Midbrain (tissue), 1 donor: ENCODE measurements at regions not wholly inside any gene's neighbourhood (a gene's known extent, or its start where the extent isn't known, plus 50 kb on each side); places are given as distances from the start of the nearest gene placed in this dataset.

Experiments
- DNase-seq: peaks from one replicate; lab custom pipeline; 2025; lab: John Stamatoyannopoulos, UW

DNA sequence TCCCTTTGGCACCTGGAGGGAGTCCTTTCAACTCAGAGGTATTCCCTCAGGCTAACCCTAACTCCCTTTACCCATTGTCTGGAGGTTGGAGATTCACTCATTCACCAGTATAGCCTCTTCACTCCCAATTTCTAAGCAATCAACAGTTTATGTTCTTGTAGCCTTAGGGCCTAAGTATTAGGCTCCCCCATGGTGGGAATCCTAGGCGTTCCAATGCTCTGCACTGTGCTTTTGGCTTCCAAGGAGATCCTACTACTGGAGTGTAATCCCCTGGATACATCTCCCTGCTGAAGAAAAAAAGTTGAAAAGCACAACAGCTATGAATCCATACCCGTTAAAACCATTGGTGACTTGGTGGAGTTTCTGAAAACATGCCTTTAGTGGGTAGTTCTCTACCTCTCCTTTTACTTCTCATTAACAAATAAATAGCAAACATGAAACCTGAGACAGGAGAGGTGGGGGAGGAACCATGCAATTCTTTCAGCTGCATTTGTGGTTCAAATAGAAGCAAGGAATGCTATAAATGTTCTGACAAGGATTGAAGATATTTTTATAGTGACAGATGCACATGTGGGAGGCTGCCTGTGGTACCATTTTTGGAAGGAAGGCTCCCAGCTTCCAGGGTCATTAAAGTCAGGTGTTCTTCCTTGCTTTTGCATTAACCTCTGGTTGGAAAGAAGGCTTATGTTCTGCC, 397.1 kb downstream of the DMAC1 start:
- no peak for DNase-seq

DNA sequence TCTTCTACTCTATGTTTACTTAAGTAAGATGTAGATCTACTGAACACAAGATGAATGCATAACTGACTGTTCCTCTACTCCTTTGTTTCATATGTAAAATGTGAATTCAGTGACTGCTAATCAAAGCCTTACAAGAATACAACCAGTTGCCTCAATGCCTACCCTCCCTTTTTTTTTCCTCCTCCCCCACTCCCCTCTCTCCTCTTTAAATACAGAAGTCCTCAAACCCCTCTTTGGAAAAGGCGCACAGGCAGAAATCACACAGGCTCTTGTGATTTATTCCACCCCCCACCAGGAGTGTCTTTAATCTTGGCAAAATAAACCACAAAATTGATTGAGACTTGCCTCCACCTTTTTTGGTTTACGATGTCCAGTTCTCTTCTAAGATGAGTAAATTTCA, 398.5 kb downstream of the DMAC1 start:
- no peak for DNase-seq

DNA sequence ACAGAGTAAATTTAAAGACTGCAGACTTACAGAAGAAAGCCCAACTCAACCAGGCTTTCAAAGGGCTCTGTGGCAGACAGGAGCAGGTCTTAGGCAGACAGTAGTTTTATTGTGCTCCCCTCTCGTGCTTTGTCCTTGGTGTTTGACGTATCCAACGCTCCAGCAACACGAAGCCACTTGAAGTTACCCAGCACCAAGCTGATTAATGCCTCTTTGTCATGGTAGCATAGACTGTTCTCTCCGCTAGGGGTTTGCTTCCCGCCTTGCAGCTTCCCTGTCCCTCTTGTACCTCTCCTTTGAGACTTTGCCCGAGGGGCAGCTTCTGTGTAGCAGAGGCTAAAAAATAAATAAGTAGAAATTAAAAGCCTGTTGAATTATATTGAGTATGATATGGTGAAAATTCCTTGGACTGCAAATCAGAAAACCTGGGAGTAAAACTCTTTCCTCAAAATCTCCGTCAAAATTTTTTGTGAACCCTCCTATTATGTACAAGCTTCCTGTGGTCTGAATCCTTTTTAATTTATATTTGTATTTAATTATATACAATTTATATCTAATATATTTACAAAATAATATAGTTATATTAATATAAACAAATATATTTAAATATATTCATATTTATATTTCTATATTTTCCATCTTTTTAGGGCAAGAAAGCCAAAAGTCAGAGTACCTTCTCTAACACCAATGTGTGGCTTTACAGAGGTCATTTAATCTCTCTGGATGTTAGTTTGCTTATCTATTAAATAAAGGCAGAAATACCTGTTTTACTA, 405.4 kb downstream of the DMAC1 start:
- DNase-seq, result no peak

DNA sequence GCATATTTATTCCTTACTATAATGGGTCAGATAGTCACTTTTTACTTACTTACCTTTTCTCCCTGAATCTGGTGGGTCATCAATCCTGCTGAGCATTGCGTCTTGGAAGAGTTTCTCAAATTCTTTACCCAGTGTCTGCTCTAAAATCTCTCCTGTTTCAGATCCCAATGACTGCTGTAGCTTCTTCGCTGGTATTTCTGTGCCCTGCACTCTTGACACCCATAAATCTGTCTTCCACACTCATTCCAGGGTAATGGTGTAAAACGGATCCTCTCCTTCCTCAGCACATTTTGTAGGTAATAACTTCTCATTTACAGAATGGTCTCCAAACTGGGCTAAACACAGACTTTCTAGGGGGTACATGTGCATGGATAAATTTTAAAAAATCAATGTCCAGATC, 407.4 kb downstream of the DMAC1 start:
- DNase-seq, result no peak

DNA sequence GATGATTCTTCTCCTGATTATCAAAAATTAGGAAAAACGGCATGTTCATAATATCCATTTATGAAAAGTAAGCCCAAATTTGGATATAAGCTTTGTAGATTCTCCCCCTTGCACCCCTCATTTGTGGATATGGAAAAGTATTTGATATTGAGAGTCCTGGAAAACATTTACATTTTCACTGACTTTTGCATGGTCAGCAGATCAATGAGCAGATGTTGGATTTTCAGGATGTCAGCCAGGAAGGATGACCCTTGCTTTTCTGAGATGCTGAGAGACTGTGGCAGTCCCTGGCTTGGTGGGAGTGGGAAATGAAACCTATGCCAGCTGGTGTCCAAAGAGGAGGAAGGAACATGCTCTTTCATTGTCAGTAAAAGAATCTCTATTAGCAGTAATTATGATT, 410.8 kb downstream of the DMAC1 start:
- DNase-seq, result no peak

DNA sequence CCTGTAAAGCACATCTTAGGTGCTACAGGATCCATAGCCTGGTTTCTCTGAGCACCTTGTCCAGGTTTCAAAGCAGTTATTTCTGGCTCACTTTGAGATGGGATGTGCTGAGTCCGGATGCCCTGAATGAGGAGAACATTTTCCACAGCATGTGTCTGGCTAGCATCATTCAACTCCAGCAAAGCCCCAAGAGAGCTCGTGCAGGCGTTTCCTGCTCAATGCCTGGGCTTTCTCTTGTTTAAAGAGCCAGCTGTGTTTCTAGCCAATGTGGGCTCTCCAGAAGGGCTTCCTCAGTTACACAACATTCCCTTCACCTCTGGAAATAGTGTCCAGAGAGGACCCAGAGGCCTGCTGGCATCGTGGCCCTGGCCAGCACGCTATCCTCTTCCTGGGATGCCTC, 411.7 kb downstream of the DMAC1 start:
- DNase-seq, result no peak

DNA sequence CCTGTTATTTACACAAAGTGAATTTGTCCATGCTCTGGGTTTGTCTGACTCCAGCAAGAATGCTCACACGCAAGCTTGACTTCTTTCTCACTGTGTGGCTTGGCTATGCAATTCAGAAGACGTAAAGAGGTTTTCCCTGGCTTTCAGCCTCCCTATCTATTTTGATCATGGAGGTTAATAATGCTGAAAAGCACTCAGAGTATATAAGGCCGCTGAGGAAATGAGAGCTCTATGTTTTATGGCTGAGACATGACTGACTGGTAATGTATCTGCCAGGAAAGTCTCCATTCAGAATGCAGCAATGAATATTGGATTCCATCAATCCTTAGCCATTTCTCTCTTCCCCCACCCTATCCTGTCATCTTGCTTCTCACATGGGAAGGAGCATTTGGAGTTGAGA, 417.3 kb downstream of the DMAC1 start:
- no peak for DNase-seq

DNA sequence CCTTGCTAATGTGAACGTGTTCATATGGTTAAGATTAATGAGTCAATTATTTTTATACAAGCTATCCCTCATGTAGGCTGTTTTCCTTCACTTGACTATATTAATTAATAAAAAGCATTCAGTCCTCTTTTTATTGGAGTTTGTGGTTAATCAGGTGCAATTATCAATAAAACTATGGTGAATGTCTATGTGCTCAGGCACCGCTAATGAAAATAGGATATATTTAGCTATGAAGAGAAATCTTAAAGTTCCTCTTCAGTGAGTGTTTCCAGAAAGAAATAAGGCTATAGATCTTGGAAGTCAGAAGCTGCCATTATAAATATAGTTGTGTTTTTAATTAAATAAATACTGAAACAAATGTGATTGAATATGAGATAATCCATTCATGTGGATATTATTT, 422.1 kb downstream of the DMAC1 start:
- no peak for DNase-seq

DNA sequence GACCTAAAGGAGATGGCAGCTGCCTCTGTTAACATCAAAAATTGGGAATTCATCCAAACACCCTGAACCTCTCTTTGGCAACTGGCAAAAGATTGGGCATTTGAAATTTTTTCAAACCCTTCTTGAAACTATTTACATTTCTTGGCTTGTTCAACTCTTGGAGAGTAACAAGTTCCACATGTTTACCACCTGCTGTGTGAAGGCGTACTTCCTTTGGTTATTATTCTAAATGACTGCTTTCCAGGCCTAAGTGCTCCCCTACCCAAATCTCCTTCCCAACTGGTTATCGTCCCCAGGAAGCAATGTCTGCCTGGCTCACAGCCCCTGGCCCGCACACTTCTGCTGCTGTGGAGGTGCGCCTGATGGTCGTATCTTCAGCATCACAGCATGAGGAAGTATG, 422.7 kb downstream of the DMAC1 start:
- no peak for DNase-seq

DNA sequence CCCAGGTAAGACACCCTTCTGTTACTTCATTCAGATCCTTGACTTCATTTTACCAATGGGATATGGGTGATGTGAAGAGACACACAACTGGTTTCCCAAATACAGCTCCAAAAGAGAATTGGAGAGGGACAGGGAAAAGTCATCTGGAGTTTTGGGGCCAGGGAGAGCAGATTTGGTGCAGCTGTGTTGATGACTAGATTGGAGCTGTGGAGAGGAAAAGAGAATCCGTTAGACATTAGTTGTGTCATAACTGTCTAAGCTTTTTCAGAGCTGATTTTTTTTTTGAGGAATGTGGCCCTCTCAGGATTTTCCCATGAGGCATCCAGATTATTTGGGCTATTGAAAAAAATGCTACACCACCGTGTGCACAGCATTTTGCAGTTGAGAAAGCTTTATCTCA, 423.4 kb downstream of the DMAC1 start:
- DNase-seq, result no peak

DNA sequence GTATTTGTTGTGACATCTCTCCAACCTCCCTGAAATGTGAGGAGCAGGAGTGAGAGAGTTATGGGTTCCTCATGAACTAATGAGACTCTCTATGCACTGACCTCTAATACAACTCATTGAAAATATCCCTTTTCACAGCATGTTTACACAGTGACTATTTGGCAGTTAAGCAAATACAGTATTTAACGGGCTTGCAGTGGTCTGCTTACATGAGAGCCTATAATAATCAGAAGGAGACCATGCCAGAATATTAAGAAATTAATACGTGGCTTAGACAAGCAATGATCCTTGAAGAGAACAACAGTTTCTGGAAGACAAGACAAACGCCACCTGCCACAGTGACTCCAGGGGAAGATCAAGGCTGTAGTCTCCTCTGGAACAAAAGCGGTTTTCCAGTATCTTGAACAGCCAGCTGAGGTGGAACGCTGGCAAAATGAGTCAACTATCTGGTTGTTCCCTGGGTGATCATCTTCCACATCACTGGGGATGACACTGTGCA, 424.5 kb downstream of the DMAC1 start:
- no peak for DNase-seq

DNA sequence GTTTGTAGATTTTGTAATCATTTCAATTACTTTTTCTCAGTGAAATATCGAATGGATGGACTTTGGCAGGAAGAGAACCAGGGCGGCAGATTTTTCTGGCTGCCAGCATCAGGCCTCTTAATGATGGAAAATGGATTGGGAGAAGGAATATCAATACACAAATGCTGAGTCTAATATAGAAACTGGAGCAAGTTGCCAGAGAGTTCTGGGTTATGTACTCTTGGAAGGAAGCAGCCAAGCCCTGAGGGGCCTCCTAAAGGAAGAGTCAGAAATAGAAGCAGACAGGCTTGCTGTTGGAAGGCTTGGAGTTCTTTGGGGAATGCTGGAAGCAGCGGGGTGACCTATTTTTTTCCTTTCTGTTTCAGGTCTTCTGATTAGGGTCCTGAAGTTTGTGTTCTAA, 428.6 kb downstream of the DMAC1 start:
- DNase-seq, result no peak

DNA sequence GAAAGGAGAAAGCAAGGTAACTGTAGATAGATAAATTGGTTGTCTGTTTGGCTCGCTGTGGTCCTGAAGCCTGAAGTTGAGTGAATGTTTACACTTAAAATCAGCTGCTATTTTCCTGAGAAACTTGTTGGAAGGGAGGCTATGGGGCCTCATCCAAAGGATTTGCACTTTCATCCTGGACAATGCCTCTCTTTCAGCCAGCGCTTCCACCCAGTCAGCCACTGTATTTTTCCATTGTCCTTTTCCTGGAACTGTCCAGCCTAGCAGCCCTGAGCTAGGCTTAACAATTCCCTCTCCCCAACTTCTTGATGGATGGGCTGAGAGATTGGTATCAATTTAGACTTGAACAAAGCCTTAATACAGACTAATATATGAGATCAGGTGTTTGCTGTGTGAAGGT, 429.2 kb downstream of the DMAC1 start:
- DNase-seq, result peak; percentile 14

DNA sequence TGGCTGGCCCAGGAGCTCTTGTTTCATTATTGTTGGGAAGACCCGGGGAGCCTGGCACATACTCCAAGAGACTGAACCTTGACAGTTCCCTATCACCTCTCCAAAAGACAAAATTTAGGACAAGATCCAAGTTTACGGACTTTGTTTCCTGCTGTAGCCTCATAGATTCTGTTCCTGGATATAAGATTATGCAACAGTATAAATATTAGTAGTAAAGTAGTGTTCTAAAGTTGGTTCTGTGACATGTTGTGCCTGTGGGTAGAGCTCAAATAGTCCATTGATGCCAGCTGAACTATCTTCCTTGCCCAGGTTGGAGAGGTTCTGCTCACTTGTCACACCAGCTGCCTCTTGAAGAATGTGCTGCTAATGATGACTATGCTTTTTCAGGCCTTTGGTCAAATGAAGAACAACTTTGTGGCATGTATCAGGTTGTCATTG, 430.2 kb downstream of the DMAC1 start:
- DNase-seq, result no peak

DNA sequence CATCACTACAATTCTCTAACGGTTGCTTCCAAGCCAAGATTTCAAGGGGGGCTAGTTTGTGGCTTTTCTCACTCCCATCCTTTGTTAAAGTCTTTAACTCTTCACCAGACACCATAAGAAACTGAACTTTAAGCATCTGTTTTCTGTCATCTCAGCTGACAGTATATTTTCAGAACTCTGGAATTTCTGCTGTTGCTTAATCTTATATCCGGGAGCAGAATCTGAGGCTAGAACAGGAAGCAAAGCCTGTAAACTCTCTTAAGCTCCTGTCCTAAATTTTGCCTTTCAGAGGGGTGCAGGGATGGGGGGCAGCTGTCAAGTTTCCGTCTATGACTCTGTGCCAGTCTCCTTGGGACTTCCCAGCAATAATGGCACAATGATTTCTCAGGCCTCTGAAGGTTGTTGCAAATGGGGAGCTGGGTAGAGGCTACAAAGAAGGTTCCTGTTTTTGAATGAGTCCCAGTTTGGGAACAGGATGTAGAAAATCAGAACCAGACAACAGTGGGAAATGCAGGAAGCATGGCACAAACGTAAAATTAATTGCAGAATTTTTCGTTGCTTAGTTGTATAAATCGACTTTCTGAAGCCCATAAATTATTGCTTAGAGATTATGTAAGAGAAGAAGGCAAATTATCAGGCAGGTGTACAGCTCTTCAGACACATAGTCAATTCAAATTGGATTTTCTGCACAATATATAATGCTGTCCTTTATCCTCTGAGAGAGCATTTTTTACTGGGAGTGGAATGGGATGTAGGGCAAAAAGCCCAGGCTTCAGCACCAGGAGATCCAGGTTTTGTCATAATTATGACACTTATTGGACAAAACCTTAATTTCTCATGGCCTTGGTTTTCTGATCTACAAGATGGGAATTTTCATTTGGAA, 430.9 kb downstream of the DMAC1 start:
- peak; percentile 7 for DNase-seq

DNA sequence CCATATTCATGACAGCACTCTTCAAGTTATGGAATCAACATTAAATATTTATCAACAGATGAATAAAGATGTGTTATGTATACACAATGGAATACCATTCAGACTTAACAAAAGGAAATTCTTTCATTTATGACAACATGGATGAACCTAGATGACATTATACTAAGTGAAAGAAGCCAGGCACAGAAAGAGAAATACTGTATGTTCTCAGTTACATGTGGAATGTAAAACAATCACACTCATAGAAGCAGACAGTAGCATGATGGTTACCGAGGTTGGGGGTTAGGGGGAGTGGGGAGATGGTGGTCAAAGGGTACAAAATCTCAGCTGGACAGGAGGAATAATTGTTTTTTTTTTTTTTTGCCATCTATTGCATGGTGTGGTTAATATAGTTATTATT, 431.9 kb downstream of the DMAC1 start:
- DNase-seq, result no peak

DNA sequence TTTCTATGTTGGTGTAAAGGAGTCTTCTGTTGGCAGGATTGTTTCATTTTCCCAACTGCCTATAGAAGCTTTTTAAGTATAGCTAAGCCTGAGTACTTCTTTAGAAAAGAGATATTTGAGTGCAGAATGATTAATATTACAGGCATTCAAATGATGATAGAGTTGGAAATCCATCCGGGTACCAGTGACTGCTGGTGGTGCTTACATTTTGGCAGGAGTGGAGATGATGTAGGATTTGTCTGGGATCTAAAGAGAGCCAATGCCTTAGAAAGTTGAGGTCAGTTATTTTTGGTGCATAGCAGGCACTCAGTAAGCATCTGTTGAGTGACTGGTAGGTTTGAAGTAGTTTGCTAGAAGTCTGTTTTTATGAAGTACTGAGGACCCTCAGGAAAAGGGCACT, 433.5 kb downstream of the DMAC1 start:
- DNase-seq, result no peak

DNA sequence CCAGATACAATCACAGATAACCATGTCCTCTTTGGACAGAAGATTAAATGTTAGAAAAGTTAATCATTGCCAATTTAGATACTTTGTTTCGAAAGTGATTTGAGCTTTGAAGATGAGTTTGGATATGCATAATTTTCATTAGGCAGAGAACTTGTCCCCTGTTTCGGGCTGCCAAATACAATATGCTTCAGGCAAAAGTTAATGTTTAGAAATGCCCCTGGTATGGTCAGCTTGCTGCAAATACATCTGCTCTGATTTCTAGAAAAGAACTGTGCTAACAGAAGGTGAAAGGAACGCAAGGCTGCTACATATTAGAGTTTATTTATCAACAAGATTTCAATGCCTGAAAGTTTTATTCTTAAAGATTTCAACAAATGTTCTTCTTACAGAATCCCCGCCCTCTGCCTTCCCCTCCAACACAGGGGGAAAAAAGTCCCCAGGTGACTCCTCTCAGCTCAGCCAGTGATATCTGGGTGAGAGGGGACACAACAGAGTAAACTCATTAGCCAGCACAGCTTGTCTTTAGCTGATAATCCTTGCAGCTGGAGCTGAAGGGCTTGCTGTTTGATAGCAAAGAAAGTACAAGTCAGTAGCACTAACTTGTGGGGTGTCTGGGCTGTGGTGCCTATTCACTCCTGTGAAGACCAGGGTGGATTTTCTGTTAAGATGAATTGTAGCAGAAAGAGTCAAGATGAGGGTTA, 435.7 kb downstream of the DMAC1 start:
- no peak for DNase-seq

DNA sequence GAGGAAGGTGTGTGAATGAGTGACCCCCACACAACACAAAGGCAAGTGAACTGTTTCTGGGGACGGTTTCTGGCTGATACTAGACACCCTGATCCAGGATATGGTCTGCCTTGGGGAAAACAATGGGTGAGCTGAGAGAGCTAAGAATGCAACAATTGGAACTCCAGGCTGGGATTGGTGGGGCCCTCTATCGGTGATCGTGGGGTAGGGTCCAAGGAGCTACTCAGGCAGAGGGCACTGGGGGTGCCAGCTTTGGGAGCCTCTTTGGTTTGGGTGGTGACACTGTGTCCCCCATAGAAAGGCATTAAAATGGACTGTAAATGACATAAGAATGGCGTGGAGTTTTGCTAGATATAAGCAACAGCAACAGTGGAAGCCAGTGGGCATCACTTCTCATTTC, 439.1 kb downstream of the DMAC1 start:
- no peak for DNase-seq

DNA sequence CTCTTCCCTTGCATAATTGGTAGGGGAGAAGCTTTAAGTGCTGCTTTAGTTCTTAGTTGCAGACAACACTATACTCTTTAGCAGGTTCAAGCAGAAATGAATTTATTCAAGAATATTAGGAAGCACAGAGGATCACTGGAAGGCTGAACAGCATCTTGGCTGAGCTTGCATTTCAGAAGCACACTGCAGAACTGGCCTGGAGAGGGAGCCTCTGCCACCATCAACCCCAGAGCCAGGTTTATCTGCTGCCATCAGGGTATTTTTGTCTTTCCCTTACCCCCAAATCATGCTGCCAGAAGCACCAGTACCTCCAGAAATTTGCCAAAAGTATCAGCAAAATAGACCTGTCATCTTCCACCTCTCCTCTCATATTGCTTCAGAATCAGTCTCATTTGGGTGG, 440.7 kb downstream of the DMAC1 start:
- DNase-seq, result no peak

DNA sequence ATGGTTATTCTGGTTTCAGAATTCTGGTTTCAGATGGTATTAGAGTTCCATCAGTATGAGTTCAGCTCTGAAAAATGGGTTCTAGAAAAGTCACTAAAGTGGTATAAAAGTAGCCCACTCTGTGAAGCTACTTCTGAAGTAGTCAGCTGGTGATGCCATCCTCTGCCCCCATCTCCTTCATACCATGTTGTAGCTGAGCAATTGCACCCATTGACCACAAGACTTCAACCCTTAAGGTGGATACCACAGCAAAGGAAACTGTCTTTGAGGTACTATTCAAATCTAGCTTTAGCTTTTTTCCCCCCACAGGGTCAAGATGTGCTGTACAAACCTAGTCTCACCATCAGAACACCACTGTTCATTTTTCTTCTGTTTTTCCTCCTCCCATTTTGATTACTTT, 444.9 kb downstream of the DMAC1 start:
- DNase-seq, result no peak

DNA sequence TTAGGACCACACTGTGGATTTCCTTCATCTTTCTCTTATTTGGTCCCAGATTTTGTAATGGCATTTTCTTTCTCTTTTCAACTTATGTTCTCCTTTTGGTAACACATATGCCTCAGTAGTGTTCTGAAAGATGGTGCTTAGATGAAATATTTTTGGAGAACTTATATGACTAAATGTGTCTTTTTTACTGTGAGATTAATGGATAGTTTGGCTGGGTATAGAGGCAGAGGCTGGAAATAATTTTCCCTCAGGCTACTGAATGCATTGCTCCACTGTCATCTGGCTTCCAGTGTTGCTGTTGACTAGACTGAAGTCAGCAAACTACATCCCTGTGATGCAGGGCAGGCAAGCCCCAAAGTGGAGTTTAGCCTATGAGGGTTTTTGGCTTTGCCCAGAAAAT, 450.9 kb downstream of the DMAC1 start:
- no peak for DNase-seq
